ENCODE measurements at regions not wholly inside any gene's neighbourhood (a gene's known extent, or its start where the extent isn't known, plus 50 kb on each side); places are given as distances from the start of the nearest gene placed in this dataset.

GRCh38 chr1:99482286-99482685 is 163.6 kb upstream of the PALMD start:
- no peak for TF ChIP-seq CTCF (IDR thresholded peaks at IDR 0.05; ENCODE audit: insufficient read depth, low read length, missing control alignments)
- H3K4me3 ChIP-seq (ENCODE audit: low read depth, low read length), result no peak overlapping the region
- CTCF ChIA-PET, result interaction anchor here (0.6 to 4.7 kb wide), 42 partner anchors 9 to 688 kb away, joined by 3 to 98 read pairs (median 4); no protein-coding TSS in a partner anchor
- POLR2A ChIA-PET, result no interaction called here
- DNase-seq (ENCODE audit: low read depth, low spot score), result no peak

- no peak for TF ChIP-seq CTCF (IDR thresholded peaks at IDR 0.05; ENCODE audit: insufficient read depth, low read length, missing control alignments)
- H3K4me3 ChIP-seq (ENCODE audit: low read depth, low read length), result no peak overlapping the region
- CTCF ChIA-PET, result interaction anchor here (0.6 to 4.7 kb wide), 27 partner anchors 8 to 689 kb away, joined by 3 to 98 read pairs (median 7); no protein-coding TSS in a partner anchor
- no peak for DNase-seq (ENCODE audit: low read depth, low spot score)
- POLR2A ChIA-PET, result no interaction called here
Observed at GRCh38 chr1:99482750-99483149, 163.2 kb upstream of the PALMD start.

GRCh38 chr1:99490031-99490430 is 155.9 kb upstream of the PALMD start:
- ChIA-PET CTCF (interaction anchor here (1.3 kb wide), 1 partner anchor 8 kb away, joined by 6 read pairs; no protein-coding TSS in a partner anchor), POLR2A (no interaction called here)
- TF ChIP-seq CTCF (IDR thresholded peaks at IDR 0.05; ENCODE audit: insufficient read depth, low read length, missing control alignments), result no peak
- no peak overlapping the region for H3K4me3 ChIP-seq (ENCODE audit: low read depth, low read length)
- no peak for DNase-seq (ENCODE audit: low read depth, low spot score)

GRCh38 chr1:99496067-99496466 is 149.8 kb upstream of the PALMD start:
- no peak for DNase-seq (ENCODE audit: low read depth, low spot score)
- ChIA-PET POLR2A (no interaction called here), CTCF (interaction anchor here (1.4 to 4.4 kb wide), 3 partner anchors 8 to 25 kb away, joined by 4 to 49 read pairs (median 5); no protein-coding TSS in a partner anchor)
- TF ChIP-seq CTCF (IDR thresholded peaks at IDR 0.05; ENCODE audit: insufficient read depth, low read length, missing control alignments), result no peak
- no peak overlapping the region for H3K4me3 ChIP-seq (ENCODE audit: low read depth, low read length)

GRCh38 chr1:99497690-99498089 is 148.2 kb upstream of the PALMD start:
- ChIA-PET POLR2A (no interaction called here), CTCF (interaction anchor here (0.9 to 2.1 kb wide), 5 partner anchors 9 to 317 kb away, joined by 3 to 16 read pairs (median 3); no protein-coding TSS in a partner anchor)
- no peak overlapping the region for H3K4me3 ChIP-seq (ENCODE audit: low read depth, low read length)
- no peak for DNase-seq (ENCODE audit: low read depth, low spot score)
- TF ChIP-seq CTCF (IDR thresholded peaks at IDR 0.05; ENCODE audit: insufficient read depth, low read length, missing control alignments), result no peak

GRCh38 chr1:99500541-99500940 is 145.4 kb upstream of the PALMD start:
- TF ChIP-seq CTCF (IDR thresholded peaks at IDR 0.05; ENCODE audit: insufficient read depth, low read length, missing control alignments), result no peak
- POLR2A ChIA-PET, result no interaction called here
- no peak overlapping the region for H3K4me3 ChIP-seq (ENCODE audit: low read depth, low read length)
- CTCF ChIA-PET, result interaction anchor here (1.0 to 1.5 kb wide), 3 partner anchors 20 to 320 kb away, joined by 3 to 5 read pairs (median 3); no protein-coding TSS in a partner anchor
- no peak for DNase-seq (ENCODE audit: low read depth, low spot score)

Measured in AG04449 (cell line).